ENCODE measurements at regions not wholly inside any gene's neighbourhood (a gene's known extent, or its start where the extent isn't known, plus 50 kb on each side); places are given as distances from the start of the nearest gene placed in this dataset.

DNA sequence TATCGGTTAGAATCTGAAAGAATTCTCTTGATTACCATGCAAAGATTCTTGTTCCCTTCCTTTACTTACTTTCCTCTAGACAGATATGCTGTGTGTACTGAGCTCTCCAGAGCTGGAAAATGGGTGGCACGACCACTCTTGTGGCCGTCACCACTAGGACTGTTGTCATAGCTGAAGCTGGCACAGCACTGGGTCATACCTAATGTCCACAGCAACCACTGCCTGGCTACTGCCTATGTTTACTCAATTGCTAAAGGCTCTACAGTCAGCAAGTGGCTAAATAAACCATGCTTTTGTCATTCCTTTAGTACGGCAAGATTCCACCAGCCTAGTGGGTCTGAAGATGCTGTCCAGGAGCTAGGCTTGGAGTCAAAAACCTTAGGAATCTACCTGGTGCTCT, 1643.0 kb downstream of the OTOL1 start:
- no peak overlapping the region for H3K4me2 ChIP-seq (replicated peaks; ENCODE audit: low read depth, low read length, poor library complexity, severe bottlenecking)
- H3K4me1 Mint-ChIP-seq = no peaks in the 10 kb centered on the region
- ChIA-PET POLR2A (no interaction called here), CTCF (no interaction called here)
- no peaks in the 10 kb centered on the region for H4K20me1 ChIP-seq (ENCODE audit: control insufficient read depth, insufficient read depth, low read length, poor library complexity, severe bottlenecking)
- H3K79me2 ChIP-seq (ENCODE audit: control insufficient read depth, insufficient read depth, low read length) = no peaks in the 10 kb centered on the region
- no peaks in the 10 kb centered on the region for H3K4me1 ChIP-seq (ENCODE audit: control insufficient read depth in 2 of 2, insufficient read depth in 2 of 2, low read length in 2 of 2)
- no peak overlapping the region for H3K9ac ChIP-seq (ENCODE audit: low read length)
- H3K9me3 Mint-ChIP-seq (ENCODE audit: insufficient read depth) = no peaks in the 10 kb centered on the region
- no peak for ATAC-seq (ENCODE audit: low read depth)
- intact Hi-C loops (cut with micrococcal nuclease) = no loop called here
- no peaks in the 10 kb centered on the region for H3K27me3 ChIP-seq (replicated peaks in 1 of 4; ENCODE audit: control extremely low read depth in 1 of 4, control insufficient read depth in 3 of 4, insufficient read depth in 4 of 4, low read length in 3 of 4)
- H3K27ac ChIP-seq (ENCODE audit: low read length in 2 of 2) = no peak overlapping the region
- no peaks in the 10 kb centered on the region for H3K27me3 Mint-ChIP-seq
- H3K9me3 ChIP-seq (ENCODE audit: control extremely low read depth in 1 of 3, control insufficient read depth in 2 of 3, insufficient read depth in 1 of 3, low read length in 2 of 3) = no peaks in the 10 kb centered on the region
- no peak overlapping the region for H3K4me3 ChIP-seq (ENCODE audit: control extremely low read depth in 1 of 5, extremely low read depth in 1 of 5, insufficient read depth in 1 of 5, low read depth in 2 of 5, low read length in 4 of 5)
- no peaks in the 10 kb centered on the region for H3K36me3 ChIP-seq (replicated peaks in 1 of 2; ENCODE audit: control extremely low read depth in 1 of 2, control insufficient read depth in 1 of 2, extremely low read depth in 1 of 2, insufficient read depth in 2 of 2, low read length in 1 of 2)
- 81% methylated on average over 3 of the region's 4 CpGs for WGBS (ENCODE audit: insufficient coverage)
- no peak overlapping the region for H2AFZ ChIP-seq (ENCODE audit: insufficient read depth, low read depth, low read length, poor library complexity, severe bottlenecking)
- no peak overlapping the region for H3K4me3 Mint-ChIP-seq
- no peak for DNase-seq
- no peak for TF ChIP-seq CTCF (IDR thresholded peaks at IDR 0.05)
- TF ChIP-seq EZH2 (IDR thresholded peaks at IDR 0.05; ENCODE audit: borderline replicate concordance, insufficient read depth, low read depth, low read length, poor library complexity, severe bottlenecking) = no peak
- H3K27ac Mint-ChIP-seq = no peak overlapping the region

- Histone ChIP-seq H3K27ac (ENCODE audit: low read length in 2 of 2) (no peak overlapping the region), H3K9ac (ENCODE audit: low read length) (no peak overlapping the region), H3K4me3 (ENCODE audit: control extremely low read depth in 1 of 5, extremely low read depth in 1 of 5, insufficient read depth in 1 of 5, low read depth in 2 of 5, low read length in 4 of 5) (no peak overlapping the region), H3K27me3 (replicated peaks in 1 of 4; ENCODE audit: control extremely low read depth in 1 of 4, control insufficient read depth in 3 of 4, insufficient read depth in 4 of 4, low read length in 3 of 4) (no peaks in the 10 kb centered on the region), H3K4me1 (ENCODE audit: control insufficient read depth in 2 of 2, insufficient read depth in 2 of 2, low read length in 2 of 2) (no peaks in the 10 kb centered on the region), H3K79me2 (ENCODE audit: control insufficient read depth, insufficient read depth, low read length) (no peaks in the 10 kb centered on the region), H3K9me3 (ENCODE audit: control extremely low read depth in 1 of 3, control insufficient read depth in 2 of 3, insufficient read depth in 1 of 3, low read length in 2 of 3) (no peaks in the 10 kb centered on the region), H3K36me3 (replicated peaks in 1 of 2; ENCODE audit: control extremely low read depth in 1 of 2, control insufficient read depth in 1 of 2, extremely low read depth in 1 of 2, insufficient read depth in 2 of 2, low read length in 1 of 2) (no peaks in the 10 kb centered on the region), H3K4me2 (replicated peaks; ENCODE audit: low read depth, low read length, poor library complexity, severe bottlenecking) (no peak overlapping the region), H4K20me1 (ENCODE audit: control insufficient read depth, insufficient read depth, low read length, poor library complexity, severe bottlenecking) (no peaks in the 10 kb centered on the region), H2AFZ (ENCODE audit: insufficient read depth, low read depth, low read length, poor library complexity, severe bottlenecking) (no peak overlapping the region)
- H3K27me3 Mint-ChIP-seq = no peaks in the 10 kb centered on the region
- no peaks in the 10 kb centered on the region for H3K4me1 Mint-ChIP-seq
- intact Hi-C loops (cut with micrococcal nuclease) = no loop called here
- H3K27ac Mint-ChIP-seq = no peak overlapping the region
- no peaks in the 10 kb centered on the region for H3K9me3 Mint-ChIP-seq (ENCODE audit: insufficient read depth)
- no CpG with 5 or more reads among the region's 2 CpGs for WGBS (ENCODE audit: insufficient coverage)
- CTCF ChIA-PET = no interaction called here
- H3K4me3 Mint-ChIP-seq = no peak overlapping the region
- POLR2A ChIA-PET = no interaction called here
- DNase-seq = no peak
- no peak for ATAC-seq (ENCODE audit: low read depth)
- no peak for TF ChIP-seq EZH2 (IDR thresholded peaks at IDR 0.05; ENCODE audit: borderline replicate concordance, insufficient read depth, low read depth, low read length, poor library complexity, severe bottlenecking)
- TF ChIP-seq CTCF (IDR thresholded peaks at IDR 0.05) = no peak
Measured at GRCh38 chr3:163138258-163138657, 1641.7 kb downstream of the OTOL1 start.

Data from B cell (primary cell).